ENCODE measurements at regions not wholly inside any gene's neighbourhood (a gene's known extent, or its start where the extent isn't known, plus 50 kb on each side); places are given as distances from the start of the nearest gene placed in this dataset.

- H3K4me3 Mint-ChIP-seq, result no peak overlapping the region
- DNase-seq, result peak; percentile 32
- ChIA-PET CTCF (interaction anchor here (0.9 kb wide), 1 partner anchor 16 kb away, joined by 3 read pairs; no protein-coding TSS in a partner anchor), POLR2A (no interaction called here)
- H3K27me3 Mint-ChIP-seq, result no peaks in the 10 kb centered on the region
- H3K9me3 Mint-ChIP-seq, result no peaks in the 10 kb centered on the region
- peaks cover 34% of the 10 kb centered on the region for H3K4me1 Mint-ChIP-seq
- H3K36me3 Mint-ChIP-seq (ENCODE audit: low read depth), result no peaks in the 10 kb centered on the region
- H3K27ac Mint-ChIP-seq, result peak overlapping the region; percentile 40
Observed at GRCh38 chr20:40757087-40757486, 68.1 kb upstream of the MAFB start.

DNA sequence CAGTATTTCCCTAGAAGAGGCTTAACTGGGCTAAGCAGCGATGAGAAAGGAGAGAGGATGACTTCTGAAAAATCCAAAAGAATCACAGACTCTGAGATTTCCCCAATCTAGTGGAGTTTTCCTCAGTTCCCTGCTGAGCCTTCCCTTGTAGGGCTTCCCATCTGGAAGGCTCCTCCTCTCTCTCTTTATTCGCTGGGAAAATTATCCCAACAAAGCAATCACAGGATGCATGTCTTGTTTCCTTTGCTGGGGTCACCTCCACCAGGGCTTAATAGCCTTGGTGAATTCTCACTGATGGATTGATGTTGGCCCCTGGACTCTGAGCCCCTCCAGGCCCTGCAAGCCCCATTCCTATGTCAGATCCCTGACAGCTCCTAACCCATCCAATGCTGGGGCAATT is 69.8 kb upstream of the MAFB start:
- Mint-ChIP-seq H3K4me1 (peaks cover 27% of the 10 kb centered on the region), H3K27me3 (no peaks in the 10 kb centered on the region), H3K4me3 (no peak overlapping the region), H3K36me3 (ENCODE audit: low read depth) (no peaks in the 10 kb centered on the region), H3K27ac (no peak overlapping the region), H3K9me3 (no peaks in the 10 kb centered on the region)
- POLR2A ChIA-PET, result no interaction called here
- DNase-seq, result no peak
- CTCF ChIA-PET, result interaction anchor here (2.0 kb wide), 1 partner anchor 18 kb away, joined by 8 read pairs; no protein-coding TSS in a partner anchor

DNA sequence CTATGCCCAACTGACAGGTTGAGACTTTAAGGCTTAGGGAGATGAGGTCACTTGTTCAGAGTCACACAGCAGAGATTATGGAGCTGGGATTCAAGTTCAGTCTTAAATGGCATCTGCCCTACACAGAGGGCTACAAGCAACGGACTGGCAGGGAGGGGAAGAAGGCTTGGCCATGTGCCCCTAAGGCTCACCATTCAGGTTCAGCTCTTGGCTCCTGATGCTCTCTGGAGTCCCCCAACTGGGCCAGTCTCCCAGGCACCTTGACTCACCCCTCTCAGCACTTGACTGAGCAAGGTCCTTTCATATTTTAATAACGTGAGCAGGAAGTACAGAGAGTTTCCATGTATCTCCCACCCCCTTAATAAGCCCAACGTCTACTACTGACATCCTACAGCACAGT is 71.4 kb upstream of the MAFB start:
- Mint-ChIP-seq H3K9me3 (no peaks in the 10 kb centered on the region), H3K36me3 (ENCODE audit: low read depth) (no peaks in the 10 kb centered on the region), H3K4me3 (no peak overlapping the region), H3K27me3 (peaks cover 2% of the 10 kb centered on the region), H3K27ac (no peak overlapping the region), H3K4me1 (peaks cover 24% of the 10 kb centered on the region)
- ChIA-PET POLR2A (no interaction called here), CTCF (interaction anchor here (2.0 kb wide), 1 partner anchor 20 kb away, joined by 8 read pairs; no protein-coding TSS in a partner anchor)
- DNase-seq, result no peak

DNA sequence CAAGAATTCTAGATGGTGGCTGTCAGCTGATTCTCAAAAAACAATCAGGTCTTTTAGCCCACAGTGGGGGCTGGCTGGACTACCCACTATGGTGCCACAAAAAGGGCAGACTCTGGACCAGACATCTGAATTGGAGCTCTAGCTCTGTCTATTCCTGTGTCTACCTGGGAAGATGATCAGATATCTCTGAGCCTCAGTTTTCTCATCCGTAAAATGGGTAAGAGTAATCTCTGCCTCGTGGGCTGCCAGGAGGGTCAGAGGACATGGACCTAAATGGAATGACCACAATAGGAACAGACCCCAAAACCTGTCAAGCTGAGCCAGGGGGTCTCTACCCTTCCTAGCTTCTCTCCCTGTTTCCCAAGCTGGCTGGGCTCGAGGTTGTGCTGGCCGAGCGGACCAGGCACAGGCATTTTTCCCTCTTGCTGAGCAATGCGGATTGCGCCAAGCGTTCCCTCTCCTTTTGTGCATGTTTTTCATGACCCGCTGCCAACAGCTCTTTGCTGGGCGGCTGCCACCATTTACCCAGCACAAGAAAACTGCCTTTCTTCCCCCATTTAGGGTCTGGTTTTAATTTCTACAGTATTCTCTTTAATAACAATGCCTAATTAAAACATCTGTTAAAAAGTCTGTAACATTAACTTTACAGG is 74.7 kb upstream of the MAFB start:
- ChIA-PET POLR2A (no interaction called here), CTCF (interaction anchor here (1.5 kb wide), 1 partner anchor 25 kb away, joined by 3 read pairs; no protein-coding TSS in a partner anchor)
- no peaks in the 10 kb centered on the region for H3K9me3 Mint-ChIP-seq
- no peak overlapping the region for H3K4me3 Mint-ChIP-seq
- DNase-seq, result no peak
- no peaks in the 10 kb centered on the region for H3K4me1 Mint-ChIP-seq
- peaks cover 3% of the 10 kb centered on the region for H3K27me3 Mint-ChIP-seq
- H3K36me3 Mint-ChIP-seq (ENCODE audit: low read depth), result no peaks in the 10 kb centered on the region
- H3K27ac Mint-ChIP-seq, result no peak overlapping the region

- DNase-seq, result no peak
- no peak overlapping the region for H3K27ac Mint-ChIP-seq
- no peak overlapping the region for H3K4me3 Mint-ChIP-seq
- peaks cover 3% of the 10 kb centered on the region for H3K27me3 Mint-ChIP-seq
- ChIA-PET CTCF (interaction anchor here (0.9 to 1.4 kb wide), 3 partner anchors 11 to 46 kb away, joined by 3 to 4 read pairs (median 3); no protein-coding TSS in a partner anchor), POLR2A (no interaction called here)
- H3K4me1 Mint-ChIP-seq, result no peaks in the 10 kb centered on the region
- no peaks in the 10 kb centered on the region for H3K36me3 Mint-ChIP-seq (ENCODE audit: low read depth)
- no peaks in the 10 kb centered on the region for H3K9me3 Mint-ChIP-seq
Observed at GRCh38 chr20:40765814-40766480, 76.9 kb upstream of the MAFB start.

GRCh38 chr20:40766790-40767614 is 78.0 kb upstream of the MAFB start:
- Mint-ChIP-seq H3K9me3 (no peaks in the 10 kb centered on the region), H3K27ac (no peak overlapping the region), H3K4me3 (no peak overlapping the region), H3K4me1 (no peaks in the 10 kb centered on the region), H3K36me3 (ENCODE audit: low read depth) (no peaks in the 10 kb centered on the region), H3K27me3 (peaks cover 3% of the 10 kb centered on the region)
- ChIA-PET CTCF (interaction anchor here (0.9 to 1.4 kb wide), 2 partner anchors 12 to 45 kb away, joined by 3 read pairs; no protein-coding TSS in a partner anchor), POLR2A (no interaction called here)
- DNase-seq, result no peak

GRCh38 chr20:40767615-40767924 is 78.5 kb upstream of the MAFB start:
- no peak overlapping the region for H3K4me3 Mint-ChIP-seq
- CTCF ChIA-PET, result no interaction called here
- no peak overlapping the region for H3K27ac Mint-ChIP-seq
- peaks cover 3% of the 10 kb centered on the region for H3K27me3 Mint-ChIP-seq
- no peaks in the 10 kb centered on the region for H3K9me3 Mint-ChIP-seq
- DNase-seq, result no peak
- POLR2A ChIA-PET, result no interaction called here
- H3K4me1 Mint-ChIP-seq, result no peaks in the 10 kb centered on the region
- H3K36me3 Mint-ChIP-seq (ENCODE audit: low read depth), result no peaks in the 10 kb centered on the region

GRCh38 chr20:40768105-40768504 is 79.1 kb upstream of the MAFB start:
- H3K4me1 Mint-ChIP-seq, result no peaks in the 10 kb centered on the region
- H3K9me3 Mint-ChIP-seq, result no peaks in the 10 kb centered on the region
- H3K27me3 Mint-ChIP-seq, result peaks cover 3% of the 10 kb centered on the region
- H3K36me3 Mint-ChIP-seq (ENCODE audit: low read depth), result no peaks in the 10 kb centered on the region
- POLR2A ChIA-PET, result no interaction called here
- CTCF ChIA-PET, result no interaction called here
- DNase-seq, result no peak
- no peak overlapping the region for H3K27ac Mint-ChIP-seq
- no peak overlapping the region for H3K4me3 Mint-ChIP-seq

DNA sequence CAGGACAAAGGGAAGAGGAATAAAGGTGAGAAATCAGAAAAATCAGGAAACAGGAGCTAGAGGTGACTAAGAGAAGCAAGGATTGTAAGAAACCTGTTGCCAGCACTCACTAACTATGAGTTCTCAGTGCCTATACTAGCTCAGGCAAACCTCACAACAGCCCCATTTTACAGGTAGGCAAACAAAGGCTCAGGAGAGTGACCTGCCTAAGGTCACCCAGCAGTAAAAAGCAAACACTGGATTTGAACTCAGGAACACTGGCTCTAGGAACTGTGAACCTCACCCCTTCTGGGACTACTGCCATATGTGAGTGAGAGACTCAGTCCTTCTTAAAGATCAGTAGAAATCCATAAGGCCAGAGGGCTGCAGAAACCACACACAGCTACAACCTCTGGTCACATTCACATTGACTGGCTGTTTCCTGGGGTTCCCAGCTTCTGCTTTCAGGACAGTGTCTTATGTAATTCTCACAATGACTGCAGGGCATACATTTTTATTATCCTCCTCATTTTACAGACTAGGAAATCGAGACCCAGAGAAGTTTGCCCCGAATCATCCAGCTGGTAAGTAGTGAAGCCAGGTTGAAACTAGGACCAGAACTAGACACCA is 80.7 kb upstream of the MAFB start:
- Mint-ChIP-seq H3K4me1 (no peaks in the 10 kb centered on the region), H3K4me3 (no peak overlapping the region), H3K36me3 (ENCODE audit: low read depth) (no peaks in the 10 kb centered on the region), H3K27ac (no peak overlapping the region), H3K27me3 (peaks cover 1% of the 10 kb centered on the region), H3K9me3 (no peaks in the 10 kb centered on the region)
- DNase-seq, result no peak
- ChIA-PET CTCF (interaction anchor here (1.6 kb wide), 1 partner anchor 29 kb away, joined by 4 read pairs; no protein-coding TSS in a partner anchor), POLR2A (no interaction called here)

GRCh38 chr20:40770564-40771307 is 81.7 kb upstream of the MAFB start:
- no peaks in the 10 kb centered on the region for H3K36me3 Mint-ChIP-seq (ENCODE audit: low read depth)
- H3K4me1 Mint-ChIP-seq, result no peaks in the 10 kb centered on the region
- DNase-seq, result no peak
- H3K9me3 Mint-ChIP-seq, result no peaks in the 10 kb centered on the region
- POLR2A ChIA-PET, result no interaction called here
- no peak overlapping the region for H3K27ac Mint-ChIP-seq
- CTCF ChIA-PET, result no interaction called here
- peaks cover 1% of the 10 kb centered on the region for H3K27me3 Mint-ChIP-seq
- no peak overlapping the region for H3K4me3 Mint-ChIP-seq

DNA sequence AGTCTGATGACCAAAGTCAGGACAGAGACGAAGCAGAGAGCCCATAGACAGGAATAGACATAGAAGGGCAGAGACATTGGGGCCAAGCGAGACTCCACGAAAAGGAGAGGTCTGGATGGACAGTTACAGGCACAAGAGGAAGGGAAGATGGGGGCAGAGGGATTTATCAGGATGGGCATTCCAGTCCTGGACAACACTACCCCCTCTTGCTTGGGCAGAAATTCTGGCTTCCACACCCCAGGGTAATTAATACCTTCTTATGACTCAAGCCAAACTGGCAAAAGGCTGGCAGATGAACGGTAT is 82.2 kb upstream of the MAFB start:
- Mint-ChIP-seq H3K4me3 (no peak overlapping the region), H3K4me1 (no peaks in the 10 kb centered on the region), H3K36me3 (ENCODE audit: low read depth) (no peaks in the 10 kb centered on the region), H3K27ac (no peak overlapping the region), H3K9me3 (no peaks in the 10 kb centered on the region), H3K27me3 (peaks cover 1% of the 10 kb centered on the region)
- POLR2A ChIA-PET, result no interaction called here
- DNase-seq, result no peak
- CTCF ChIA-PET, result no interaction called here

DNA sequence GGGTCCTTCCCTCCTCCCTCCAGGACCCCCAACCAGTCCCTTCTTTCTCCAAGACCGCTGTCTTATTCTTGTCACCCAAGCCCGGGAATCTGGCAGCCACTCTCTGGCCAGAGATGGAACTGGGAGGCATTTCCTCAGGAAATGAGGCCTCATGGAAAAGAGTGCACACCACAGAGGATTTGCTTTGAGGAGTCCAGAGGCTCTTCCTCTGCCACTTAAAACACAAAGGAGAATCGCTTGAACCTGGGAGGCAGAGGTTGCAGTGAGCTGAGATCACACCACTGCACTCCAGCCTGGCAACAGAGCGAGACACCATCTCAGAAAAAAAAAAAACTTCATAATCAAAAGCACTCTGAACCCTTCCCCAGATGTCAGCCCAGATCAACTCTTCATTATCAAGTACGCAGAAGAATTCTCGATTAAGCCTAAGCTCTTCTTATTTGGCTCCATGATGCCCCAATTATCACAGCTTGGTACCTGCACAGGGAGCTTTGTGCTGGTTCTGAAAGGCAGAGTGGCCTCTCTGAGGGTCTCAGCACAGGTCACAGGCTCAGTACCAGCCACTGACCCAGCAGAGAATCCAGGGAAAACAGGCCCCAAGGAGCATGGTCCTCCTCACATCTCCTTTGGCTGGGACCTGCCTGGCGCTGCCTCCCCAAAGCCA is 82.9 kb upstream of the MAFB start:
- Mint-ChIP-seq H3K4me3 (no peak overlapping the region), H3K4me1 (no peaks in the 10 kb centered on the region), H3K36me3 (ENCODE audit: low read depth) (no peaks in the 10 kb centered on the region), H3K9me3 (no peaks in the 10 kb centered on the region), H3K27me3 (no peaks in the 10 kb centered on the region), H3K27ac (no peak overlapping the region)
- CTCF ChIA-PET, result no interaction called here
- POLR2A ChIA-PET, result no interaction called here
- no peak for DNase-seq

Measured in activated CD4-positive, alpha-beta memory T cell treated with anti-CD3 and anti-CD28 coated beads, Interleukin-2, amount 10 ng/mL, durations not matched to agents 7 days and 5 days (primary cell).